NCI-H2227 (cell line): ENCODE measurements at regions not wholly inside any gene's neighbourhood (a gene's known extent, or its start where the extent isn't known, plus 50 kb on each side); places are given as distances from the start of the nearest gene placed in this dataset.
"Not testable (repeated sequence)": the region's sequence is repeated elsewhere in the genome, so short reads cannot be mapped to it uniquely, and the experiment has no call there.

Experiments used
- DNase-seq: peaks from one replicate; lab custom pipeline; 2025; ENCODE audit not compliant: unreplicated experiment; lab: John Stamatoyannopoulos, UW

DNA sequence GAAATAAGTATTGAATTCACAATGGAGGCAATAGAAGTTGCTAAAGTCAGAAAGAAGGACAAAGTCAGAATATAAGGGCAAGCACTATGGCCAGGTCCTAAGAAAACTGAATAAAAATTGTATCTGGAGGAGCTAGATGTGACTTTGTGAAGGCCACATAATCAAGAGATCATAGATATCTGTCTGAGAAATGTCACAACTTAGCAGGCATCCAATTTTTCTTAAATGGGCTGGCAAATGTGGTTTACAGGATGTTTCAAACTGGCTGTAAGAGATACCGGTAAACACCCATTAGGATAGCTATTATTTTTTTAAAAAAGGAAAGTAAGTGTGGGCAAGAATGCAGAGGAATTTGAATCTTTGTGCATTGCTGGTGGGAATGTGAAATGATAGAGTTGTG, 303.1 kb upstream of the CHORDC1 start:
- DNase-seq, result no peak

- DNase-seq, result no peak
Measured at GRCh38 chr11:90512846-90513245, 290.0 kb upstream of the CHORDC1 start.

DNA sequence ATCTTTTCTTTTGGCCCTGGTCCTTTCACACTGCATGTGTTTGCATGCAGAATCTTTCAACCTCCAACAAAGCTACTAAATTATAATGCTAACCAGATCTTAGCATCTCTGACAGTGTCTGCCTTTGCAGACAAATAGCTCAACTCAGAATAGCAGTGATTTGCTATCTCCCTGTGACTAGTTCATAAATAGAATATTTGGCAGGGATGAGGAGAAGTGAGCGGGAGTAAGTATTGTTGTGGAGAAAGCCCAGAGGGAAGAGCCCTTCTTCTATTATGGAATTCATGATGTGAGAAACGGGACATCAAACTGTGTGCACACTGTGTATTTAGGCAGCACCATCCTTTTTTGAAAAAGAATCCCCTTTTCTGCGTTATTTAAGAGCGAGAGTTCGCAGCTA, 288.0 kb upstream of the CHORDC1 start:
- DNase-seq, result no peak

DNA sequence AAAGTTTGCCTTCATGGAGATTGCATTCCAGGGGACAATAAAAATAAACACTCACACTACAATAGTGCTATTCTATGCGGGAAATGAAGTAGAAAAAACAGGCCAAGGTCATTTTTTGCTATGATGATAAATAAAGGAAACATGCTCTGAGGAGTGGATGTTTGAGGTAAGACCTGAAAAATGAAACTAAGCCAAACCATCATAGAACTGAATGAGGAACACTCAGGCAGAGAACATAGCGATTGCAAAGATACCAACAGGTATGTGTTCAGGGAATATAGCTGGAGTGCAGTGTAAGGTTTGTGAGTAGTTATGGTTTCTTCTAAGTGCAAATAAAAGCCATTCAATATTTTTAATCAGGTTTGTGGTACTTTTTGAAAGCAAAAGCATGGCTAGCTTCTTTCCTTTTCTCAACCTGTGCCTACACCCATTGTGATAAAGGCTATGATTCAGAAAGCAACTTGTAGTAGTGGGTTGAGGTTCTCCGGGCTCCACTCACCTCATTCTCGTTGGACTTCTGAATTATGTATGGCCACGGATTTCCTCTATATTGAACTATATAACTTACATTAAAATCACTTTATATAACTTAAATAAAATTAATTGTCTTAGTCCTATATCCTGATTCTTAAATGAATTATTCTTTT, 278.2 kb upstream of the CHORDC1 start:
- no peak for DNase-seq

- no peak for DNase-seq
Measured at GRCh38 chr11:90496722-90497121, 273.9 kb upstream of the CHORDC1 start.

- DNase-seq, result no peak
Measured at GRCh38 chr11:90493379-90493778, 270.5 kb upstream of the CHORDC1 start.

DNA sequence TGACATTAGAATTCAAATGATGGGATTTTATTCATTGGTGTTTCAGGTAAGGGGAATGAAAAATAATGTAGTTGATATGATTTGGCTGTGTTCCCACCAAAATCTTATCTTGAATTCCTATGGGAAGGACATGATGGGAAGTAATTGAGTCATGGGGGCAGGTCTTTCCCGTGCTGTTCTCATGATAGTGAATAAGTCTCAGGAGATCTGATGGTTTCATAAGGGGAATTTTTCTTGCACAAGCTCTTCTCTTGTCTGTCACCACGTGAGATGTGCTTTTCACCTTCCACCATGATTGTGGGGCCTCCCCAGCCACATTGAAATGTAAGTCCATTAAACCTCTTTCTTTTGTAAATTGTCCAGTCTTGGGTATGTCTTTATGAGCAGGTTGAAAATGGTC, 268.6 kb upstream of the CHORDC1 start:
- no peak for DNase-seq

DNA sequence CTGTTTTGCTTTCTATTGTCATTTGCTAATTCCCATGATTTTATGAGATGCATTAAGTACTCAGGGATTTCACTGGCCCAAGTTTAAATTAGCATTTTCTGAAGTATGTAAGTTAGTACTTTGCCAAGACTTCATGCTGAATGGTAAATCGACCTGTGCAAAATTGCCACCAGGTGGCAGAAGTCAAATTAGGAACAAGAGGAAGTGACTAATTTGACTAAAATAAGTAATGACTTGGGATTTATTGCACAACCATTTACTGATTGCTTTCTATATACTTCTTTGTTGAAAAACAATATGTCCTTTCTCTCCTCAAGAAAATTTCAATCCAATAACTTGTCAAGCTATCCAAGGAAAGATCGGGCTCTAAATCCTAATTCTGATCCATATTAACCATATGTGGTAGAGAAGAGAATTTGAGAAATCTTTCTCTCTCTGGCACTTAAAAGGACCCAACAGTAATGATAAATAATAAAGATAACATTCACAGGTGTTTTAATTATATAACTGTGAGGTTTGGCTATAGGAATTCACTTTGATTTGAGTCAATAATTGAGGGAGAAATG, 253.7 kb upstream of the CHORDC1 start:
- no peak for DNase-seq

DNA sequence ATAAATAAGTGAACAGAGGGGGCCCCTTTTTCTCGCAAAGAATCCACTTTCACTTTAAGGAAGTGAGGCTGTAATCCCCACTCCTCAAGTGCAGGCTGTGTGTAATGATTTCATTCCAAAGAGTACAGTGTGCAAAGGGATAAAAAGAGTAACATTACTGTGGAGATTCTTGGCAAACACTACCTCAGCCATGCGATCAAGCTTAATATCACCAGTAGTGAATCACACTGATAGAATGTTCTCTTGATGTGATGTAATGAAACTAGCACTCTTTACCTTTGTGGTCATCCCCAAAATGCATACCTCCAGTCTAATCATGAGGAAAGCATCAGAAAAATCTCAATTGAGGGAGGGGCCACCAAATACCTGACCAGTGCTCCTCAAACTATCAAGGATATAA, 246.1 kb upstream of the CHORDC1 start:
- no peak for DNase-seq

DNA sequence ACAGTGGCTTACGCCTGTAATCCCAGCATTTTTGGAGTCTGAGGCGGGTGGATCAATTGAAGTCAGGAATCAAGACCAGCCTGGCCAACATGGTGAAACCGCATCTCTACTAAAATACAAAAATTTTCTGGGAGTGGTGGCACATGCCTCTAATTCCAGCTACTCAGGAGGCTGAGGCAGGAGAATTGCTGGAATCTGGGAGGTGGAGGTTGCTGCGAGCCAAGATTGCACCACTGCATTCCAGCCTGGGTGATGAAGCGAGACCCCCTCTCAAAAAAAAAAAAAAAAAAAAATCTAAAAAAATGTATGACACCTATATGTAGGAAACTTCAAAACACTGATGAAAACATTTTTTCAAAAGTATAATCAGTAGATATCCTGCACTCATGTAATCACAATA, 242.7 kb upstream of the CHORDC1 start:
- no peak for DNase-seq

GRCh38 chr11:90455347-90455920, 232.6 kb upstream of the CHORDC1 start:
- not testable (repeated sequence) for DNase-seq

DNA sequence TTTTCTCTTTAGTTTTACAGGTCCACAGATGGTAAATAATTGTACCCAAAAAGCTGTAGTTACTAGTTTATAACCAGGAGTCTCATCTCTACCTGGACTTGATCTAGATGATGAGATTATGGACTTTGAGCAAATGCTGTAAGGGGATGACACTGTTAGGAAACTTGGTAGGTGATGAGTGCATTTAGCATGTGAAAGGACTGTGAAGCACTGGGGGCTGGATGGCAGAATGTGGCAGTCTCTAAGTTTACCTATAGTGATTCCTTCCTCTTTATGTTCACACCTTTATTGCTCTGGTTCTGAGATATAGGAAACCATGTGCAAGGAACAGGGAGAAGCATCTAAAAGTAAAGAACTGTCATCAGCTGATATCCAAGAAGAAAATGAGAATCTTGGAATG, 230.7 kb upstream of the CHORDC1 start:
- DNase-seq, result no peak

DNA sequence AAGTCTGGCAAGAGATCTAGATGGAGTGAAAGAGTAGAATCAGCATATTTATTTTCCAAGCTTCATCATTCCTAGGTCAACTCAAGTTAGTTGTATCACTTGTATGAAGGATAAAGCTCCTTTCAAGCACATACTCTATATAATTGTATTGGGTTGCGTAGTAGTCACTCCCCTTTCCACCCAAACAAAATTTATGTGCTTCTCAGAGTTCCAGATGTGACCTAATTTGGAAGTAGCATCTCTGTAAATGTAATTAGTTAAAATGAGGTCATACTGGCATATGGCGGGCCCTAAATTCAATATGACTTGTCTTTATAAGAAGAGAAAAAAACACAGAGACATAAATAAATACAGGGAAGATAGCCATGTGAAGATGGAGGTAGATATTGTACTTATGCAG, 226.8 kb upstream of the CHORDC1 start:
- DNase-seq, result no peak

- no peak for DNase-seq
Measured at GRCh38 chr11:90448256-90448655, 225.4 kb upstream of the CHORDC1 start.

DNA sequence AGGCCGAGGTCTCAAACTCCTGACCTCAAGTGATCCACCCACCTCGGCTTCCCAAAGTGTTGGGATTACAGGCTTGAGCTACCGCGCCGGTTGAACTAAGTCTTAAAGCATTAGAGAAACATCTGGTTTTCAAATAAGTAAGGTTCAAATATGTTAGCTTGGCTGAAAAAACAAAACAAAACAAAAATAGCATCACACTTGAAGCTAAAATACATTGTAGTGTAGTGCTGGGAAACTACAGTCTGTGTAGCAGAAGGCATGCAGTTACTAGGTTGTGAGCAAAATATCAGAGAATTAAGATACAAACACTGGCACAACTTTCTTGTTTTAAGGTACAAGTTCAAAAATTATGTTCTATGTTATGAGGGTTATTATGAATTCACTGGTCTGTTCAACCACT, 224.8 kb upstream of the CHORDC1 start:
- no peak for DNase-seq

GRCh38 chr11:90446207-90446606, 223.4 kb upstream of the CHORDC1 start:
- no peak for DNase-seq

DNA sequence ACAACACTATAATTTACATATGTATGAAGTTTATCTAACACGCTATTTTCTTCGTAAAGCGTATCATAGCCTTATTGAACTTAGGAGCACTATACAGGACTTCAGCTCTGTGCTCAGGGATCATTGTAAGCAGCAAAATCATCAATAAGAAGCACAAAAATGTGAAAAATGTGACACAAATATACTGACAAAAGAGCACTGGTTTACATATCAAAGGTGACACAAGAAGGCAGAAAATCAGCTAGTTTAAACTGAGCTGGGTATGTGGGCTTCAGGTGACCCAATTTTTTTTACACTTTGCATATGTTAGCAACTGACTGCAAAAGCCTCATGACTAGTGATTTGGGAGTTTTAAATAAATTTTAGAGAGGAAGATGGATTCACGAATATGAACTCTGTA, 215.2 kb upstream of the CHORDC1 start:
- no peak for DNase-seq

DNA sequence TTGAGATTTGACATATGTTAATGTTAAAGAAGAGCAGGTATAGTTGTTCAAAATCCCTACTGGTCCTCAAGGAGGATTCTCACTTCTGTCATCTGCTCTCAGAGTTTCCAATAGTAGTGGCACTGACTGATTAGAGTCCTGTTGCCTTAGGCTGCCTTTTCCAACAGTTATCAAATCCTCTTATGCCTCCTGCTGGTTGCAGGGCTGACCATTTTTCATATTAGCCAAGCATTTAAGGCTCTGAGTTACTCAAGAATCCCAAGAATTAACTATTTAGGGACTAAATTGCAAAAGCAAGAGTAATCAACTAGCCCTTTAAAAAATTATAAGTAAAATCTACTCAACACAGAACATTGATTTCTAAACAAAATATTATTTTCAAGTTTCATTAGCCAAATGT, 212.0 kb upstream of the CHORDC1 start:
- DNase-seq, result peak; percentile 6

- DNase-seq, result no peak
Measured at GRCh38 chr11:90428836-90429235, 206.0 kb upstream of the CHORDC1 start.

DNA sequence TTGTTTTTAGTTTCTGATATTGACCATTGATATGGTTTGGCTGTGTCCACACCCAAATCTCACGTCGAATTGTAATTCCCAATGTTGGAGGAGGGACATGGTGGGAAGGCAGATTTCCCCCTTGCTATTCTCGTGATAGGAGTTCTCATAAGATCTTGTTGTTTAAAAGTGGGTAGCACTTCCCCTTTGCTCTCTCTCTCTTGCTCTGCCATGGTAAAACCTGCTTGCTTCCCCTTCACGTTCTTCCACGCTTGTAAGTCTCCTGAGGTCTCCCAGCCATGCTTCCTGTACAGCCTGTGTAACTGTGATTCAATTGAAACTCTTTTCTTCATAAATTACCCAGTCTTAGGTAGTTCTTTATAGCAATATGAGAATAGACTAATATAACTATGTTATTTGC, 203.6 kb upstream of the CHORDC1 start:
- no peak for DNase-seq

GRCh38 chr11:90423378-90423777, 200.5 kb upstream of the CHORDC1 start:
- no peak for DNase-seq

DNA sequence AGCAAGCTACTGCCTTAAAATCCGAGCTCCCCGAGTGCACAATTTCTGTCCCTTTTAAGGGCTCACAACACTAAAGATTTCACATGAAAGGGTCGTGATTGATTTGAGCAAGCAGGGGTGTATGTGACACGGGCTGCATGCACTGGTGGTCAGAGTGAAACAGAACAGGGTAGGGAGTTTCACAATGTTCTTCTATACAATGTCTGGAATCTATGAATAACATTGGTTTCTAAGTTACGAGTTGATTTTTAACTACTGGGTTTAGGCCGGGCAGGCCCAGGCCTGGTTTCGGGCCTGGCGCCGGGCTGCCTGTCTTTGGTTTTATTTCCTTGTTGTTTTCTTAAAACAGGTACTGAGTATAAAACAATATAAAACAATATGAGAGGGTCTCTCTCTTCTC, 199.9 kb upstream of the CHORDC1 start:
- not testable (repeated sequence) for DNase-seq

GRCh38 chr11:90414221-90414620, 191.4 kb upstream of the CHORDC1 start:
- DNase-seq, result no peak
